Omental fat pad (tissue), 3 donors: ENCODE measurements at regions not wholly inside any gene's neighbourhood (a gene's known extent, or its start where the extent isn't known, plus 50 kb on each side); places are given as distances from the start of the nearest gene placed in this dataset.

Experiments
- ATAC-seq: fragments of 150-250 bp; one replicate; pipeline ENCODE4 v1.9.1; 2016; ENCODE audit warnings: mild to moderate bottlenecking, moderate library complexity; ENCODE audit not compliant: low FRiP score
- DNase-seq: peaks from one replicate; pipeline ENCODE4 v3.0.0-alpha.2; 2019; ENCODE audit warnings: low spot score
- TF ChIP-seq, protein P1 (sequence below), 3 donors: fragments of 450-650 bp; IDR thresholded peaks; one replicate each; pipeline ENCODE4 v1.5.1; 2016 to 2017; ENCODE audit warnings: antibody characterized with exemption in 3 of 3, mild to moderate bottlenecking in 3 of 3, moderate library complexity in 2 of 3

DNA sequence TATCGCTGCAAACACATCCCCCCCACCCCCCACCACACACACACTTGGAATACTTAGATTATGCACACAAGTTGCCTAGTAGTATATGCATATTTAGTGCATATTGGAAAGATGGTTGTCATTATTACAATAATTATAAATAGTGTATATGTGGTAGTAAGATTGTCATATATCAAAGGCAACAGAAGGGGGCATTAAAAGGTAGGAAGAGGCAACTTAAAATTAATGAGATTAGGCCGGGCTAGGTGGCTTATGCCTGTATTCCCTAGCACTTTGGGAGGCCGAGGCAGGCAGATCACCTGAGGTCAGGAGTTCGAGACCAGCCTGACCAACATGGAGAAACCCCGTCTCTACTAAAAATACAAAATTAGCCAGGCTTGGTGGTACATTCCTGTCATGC is 52.1 kb downstream of the GSC start:
- TF ChIP-seq, protein P1, sequence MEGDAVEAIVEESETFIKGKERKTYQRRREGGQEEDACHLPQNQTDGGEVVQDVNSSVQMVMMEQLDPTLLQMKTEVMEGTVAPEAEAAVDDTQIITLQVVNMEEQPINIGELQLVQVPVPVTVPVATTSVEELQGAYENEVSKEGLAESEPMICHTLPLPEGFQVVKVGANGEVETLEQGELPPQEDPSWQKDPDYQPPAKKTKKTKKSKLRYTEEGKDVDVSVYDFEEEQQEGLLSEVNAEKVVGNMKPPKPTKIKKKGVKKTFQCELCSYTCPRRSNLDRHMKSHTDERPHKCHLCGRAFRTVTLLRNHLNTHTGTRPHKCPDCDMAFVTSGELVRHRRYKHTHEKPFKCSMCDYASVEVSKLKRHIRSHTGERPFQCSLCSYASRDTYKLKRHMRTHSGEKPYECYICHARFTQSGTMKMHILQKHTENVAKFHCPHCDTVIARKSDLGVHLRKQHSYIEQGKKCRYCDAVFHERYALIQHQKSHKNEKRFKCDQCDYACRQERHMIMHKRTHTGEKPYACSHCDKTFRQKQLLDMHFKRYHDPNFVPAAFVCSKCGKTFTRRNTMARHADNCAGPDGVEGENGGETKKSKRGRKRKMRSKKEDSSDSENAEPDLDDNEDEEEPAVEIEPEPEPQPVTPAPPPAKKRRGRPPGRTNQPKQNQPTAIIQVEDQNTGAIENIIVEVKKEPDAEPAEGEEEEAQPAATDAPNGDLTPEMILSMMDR (IDR thresholded peaks at IDR 0.05): no peak
- ATAC-seq (no peak), DNase-seq (no peak)

DNA sequence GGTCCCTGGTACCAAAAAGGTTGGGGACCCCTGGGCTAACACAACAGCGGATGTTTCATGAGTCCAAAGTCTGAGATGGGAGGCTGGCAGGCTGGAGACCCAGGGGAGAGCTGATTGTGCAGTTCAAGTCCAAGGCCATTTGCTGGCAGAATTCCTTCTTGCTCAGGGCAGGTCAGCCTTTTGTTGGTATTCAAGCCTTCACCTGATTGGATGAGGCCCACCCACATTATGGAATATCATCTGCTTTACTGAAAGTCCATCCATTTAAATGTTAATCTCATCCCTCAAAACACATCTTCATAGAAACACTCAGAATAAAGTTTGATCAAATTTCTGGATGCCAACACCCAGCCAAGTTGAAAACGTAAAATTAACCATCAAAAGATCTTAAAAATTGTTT is 52.9 kb downstream of the GSC start:
- DNase-seq: no peak
- ATAC-seq: no peak
- TF ChIP-seq, protein P1 (IDR thresholded peaks at IDR 0.05): no peak

DNA sequence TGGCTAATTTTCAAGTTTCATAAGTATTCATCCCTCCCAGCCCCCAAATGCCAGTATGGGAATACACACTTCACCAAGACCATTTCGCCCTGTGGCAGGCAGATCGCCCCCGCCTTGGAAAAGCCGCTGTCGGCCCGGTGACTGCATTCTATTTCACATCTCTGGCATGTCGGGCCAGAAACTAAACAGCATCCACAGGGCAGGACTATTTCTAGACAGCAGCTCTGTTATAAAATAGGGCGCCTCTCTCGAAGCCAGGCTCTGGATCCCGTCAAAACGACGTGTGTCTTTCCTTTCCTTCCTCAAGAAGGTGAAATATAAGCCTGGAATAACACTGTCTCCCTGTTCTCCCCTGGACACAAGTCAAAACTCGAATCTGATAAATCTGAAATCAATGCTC is 56.8 kb downstream of the GSC start:
- DNase-seq: no peak
- ATAC-seq: peak; percentile 15
- TF ChIP-seq, protein P1 (IDR thresholded peaks at IDR 0.05): no peak

DNA sequence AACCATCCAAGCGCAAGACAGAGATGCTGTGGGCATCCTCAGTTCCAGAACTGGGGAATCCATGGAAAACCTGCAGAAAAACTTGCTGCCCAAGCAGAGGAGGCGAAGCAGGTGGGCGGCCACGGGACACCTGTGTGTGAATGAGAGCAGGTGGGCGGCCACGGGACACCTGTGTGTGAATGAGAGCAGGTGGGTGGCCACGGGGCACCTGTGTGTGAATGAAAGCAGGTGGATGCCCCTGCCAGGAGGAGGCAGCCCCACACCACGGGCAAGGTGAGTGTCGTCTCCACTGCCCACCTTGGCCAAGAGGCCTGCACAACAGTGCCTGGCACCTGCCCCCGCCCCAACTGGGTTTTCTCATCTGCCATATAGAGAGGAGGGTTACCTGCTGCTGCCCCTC is 59.2 kb downstream of the GSC start:
- no peak for ATAC-seq
- DNase-seq: no peak
- TF ChIP-seq, protein P1 (IDR thresholded peaks at IDR 0.05): no peak

DNA sequence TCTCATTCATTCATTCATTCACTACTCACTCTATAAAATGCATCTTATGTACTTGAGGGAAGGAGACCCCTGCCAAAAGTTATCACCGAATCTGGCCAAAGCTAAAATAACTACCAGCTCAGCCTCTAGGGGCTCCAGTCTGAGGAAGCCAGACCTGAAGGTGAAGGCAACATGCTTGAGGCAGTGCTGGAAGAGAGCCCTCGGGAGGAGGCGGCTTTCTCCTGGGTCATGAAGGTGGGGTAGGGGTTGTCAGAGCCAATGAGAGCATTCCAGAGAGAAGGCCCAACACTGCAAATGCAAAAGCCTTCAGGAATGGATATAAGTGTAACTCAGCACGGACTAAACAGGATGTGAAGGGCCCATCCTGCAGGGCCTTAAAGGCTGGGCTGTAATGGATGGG is 62.4 kb downstream of the GSC start:
- no peak for DNase-seq
- TF ChIP-seq, protein P1 (IDR thresholded peaks at IDR 0.05): no peak
- ATAC-seq: no peak

DNA sequence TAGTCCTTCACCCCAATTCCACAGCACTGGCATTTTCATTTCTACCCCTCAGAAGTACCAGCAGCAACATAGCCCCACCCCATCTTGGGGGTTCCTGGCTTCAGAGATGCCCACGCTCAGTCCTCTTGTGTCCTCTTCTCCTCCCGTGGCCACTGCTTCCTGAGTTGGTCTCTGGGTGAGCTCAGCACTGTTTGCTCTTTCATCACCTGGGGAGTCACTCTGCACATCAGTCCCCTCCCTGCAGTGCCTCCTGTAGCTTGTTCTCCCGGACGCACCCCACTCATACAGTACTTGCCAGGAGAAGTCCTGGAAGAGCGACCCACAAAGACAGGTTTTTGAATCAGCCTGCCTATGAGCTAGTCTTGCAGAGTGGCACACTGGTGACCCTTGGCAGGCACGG is 63.8 kb downstream of the GSC start:
- DNase-seq: no peak
- ATAC-seq: no peak
- TF ChIP-seq, protein P1 (IDR thresholded peaks at IDR 0.05): no peak

DNA sequence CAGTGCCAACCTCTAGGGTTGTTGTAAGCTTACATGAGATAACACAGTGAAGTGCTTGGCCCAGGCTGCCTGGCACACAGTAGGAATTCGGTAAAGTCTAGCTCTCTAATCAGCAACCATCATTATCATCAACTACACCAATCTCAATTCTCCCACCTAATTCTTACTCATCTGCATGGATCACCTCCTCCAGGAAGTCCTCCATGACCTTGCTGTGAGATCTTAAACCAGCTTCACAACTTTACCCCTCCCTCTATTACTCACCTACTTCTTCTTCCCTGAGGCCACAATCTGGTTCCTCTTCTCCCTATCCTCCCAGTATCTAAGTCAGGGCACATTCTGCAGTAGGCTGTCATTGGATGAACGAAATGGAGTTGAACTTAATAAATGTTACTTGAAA is 67.3 kb downstream of the GSC start:
- DNase-seq (no peak), ATAC-seq (no peak)
- TF ChIP-seq, protein P1 (IDR thresholded peaks at IDR 0.05): no peak
